ENCODE measurements at regions not wholly inside any gene's neighbourhood (a gene's known extent, or its start where the extent isn't known, plus 50 kb on each side); places are given as distances from the start of the nearest gene placed in this dataset.

GRCh38 chr9:15101095-15101494 lies 190.9 kb upstream of the FREM1 start:
- Histone ChIP-seq H4K20me1 (replicated peaks; ENCODE audit: control insufficient read depth, insufficient read depth, low read length) (no peaks in the 10 kb centered on the region), H3K9me3 (replicated peaks; ENCODE audit: control insufficient read depth, insufficient read depth, low read depth, low read length) (no peaks in the 10 kb centered on the region), H3K9me1 (ENCODE audit: control insufficient read depth, insufficient read depth, low read length) (no peaks in the 10 kb centered on the region), H2AFZ (ENCODE audit: low read depth, low read length) (no peak overlapping the region), H3K4me2 (ENCODE audit: insufficient read depth, low read length) (no peak overlapping the region), H3K79me2 (ENCODE audit: control insufficient read depth, insufficient read depth, low read length) (no peaks in the 10 kb centered on the region), H3K27ac (ENCODE audit: extremely low read depth, low read depth, low read length) (no peak overlapping the region), H3K27me3 (ENCODE audit: control insufficient read depth in 2 of 2, insufficient read depth in 2 of 2, low read length in 2 of 2) (no peaks in the 10 kb centered on the region), H3K36me3 (ENCODE audit: control insufficient read depth, insufficient read depth, low read length) (no peaks in the 10 kb centered on the region), H3K9ac (ENCODE audit: insufficient read depth in 1 of 2, low read depth in 2 of 2, low read length in 2 of 2) (no peak overlapping the region), H3K4me1 (replicated peaks in 1 of 2; ENCODE audit: control insufficient read depth in 2 of 2, insufficient read depth in 2 of 2, low read length in 2 of 2) (no peaks in the 10 kb centered on the region), H3K4me3 (no peak overlapping the region)
- WGBS (ENCODE audit: insufficient coverage, low coverage, missing lambda C conversion rate) = 0% methylated on average over 7 of the region's 7 CpGs
- in situ Hi-C loops (cut with MboI) (no loop called here), intact Hi-C loops (cut with micrococcal nuclease) (no loop called here)
- no peak for DNase-seq (ENCODE audit: extremely low read depth in 1 of 4, low spot score in 3 of 4)
- ATAC-seq = no peak
- CTCF ChIA-PET (ENCODE audit: low intra/inter-chr PET ratio) = no interaction called here
- BruUV-seq (replicated peaks) = no TSS peak
- no peak for FAIRE-seq
- TF ChIP-seq, protein P1, sequence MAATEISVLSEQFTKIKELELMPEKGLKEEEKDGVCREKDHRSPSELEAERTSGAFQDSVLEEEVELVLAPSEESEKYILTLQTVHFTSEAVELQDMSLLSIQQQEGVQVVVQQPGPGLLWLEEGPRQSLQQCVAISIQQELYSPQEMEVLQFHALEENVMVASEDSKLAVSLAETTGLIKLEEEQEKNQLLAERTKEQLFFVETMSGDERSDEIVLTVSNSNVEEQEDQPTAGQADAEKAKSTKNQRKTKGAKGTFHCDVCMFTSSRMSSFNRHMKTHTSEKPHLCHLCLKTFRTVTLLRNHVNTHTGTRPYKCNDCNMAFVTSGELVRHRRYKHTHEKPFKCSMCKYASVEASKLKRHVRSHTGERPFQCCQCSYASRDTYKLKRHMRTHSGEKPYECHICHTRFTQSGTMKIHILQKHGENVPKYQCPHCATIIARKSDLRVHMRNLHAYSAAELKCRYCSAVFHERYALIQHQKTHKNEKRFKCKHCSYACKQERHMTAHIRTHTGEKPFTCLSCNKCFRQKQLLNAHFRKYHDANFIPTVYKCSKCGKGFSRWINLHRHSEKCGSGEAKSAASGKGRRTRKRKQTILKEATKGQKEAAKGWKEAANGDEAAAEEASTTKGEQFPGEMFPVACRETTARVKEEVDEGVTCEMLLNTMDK (IDR thresholded peaks at IDR 0.05; ENCODE audit: borderline replicate concordance, insufficient read depth, low read depth, low read length, poor library complexity, severe bottlenecking) = no peak
- POLR2A ChIA-PET = no interaction called here

DNA sequence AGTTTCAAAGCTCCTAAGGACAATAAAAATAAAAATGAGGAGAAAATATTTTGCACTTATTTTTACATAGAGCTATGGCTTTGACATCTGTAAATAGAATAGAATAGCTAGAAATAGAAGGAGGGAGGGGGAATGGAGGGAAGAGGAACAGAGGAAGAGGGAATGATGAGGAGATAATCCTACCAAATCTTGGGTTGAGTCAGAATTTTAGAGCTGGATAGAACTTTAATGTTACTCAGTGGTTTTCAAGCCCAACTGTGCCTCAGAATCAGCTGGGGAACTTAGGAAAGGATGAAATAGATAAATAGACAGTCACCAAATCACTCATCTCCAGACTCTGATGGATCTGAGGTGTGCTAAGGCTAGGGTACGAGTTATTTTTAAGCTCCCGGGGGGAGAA lies 190.3 kb upstream of the FREM1 start:
- Histone ChIP-seq H3K36me3 (ENCODE audit: control insufficient read depth, insufficient read depth, low read length) (no peaks in the 10 kb centered on the region), H3K27ac (ENCODE audit: extremely low read depth, low read depth, low read length) (no peak overlapping the region), H3K79me2 (ENCODE audit: control insufficient read depth, insufficient read depth, low read length) (no peaks in the 10 kb centered on the region), H3K9ac (ENCODE audit: insufficient read depth in 1 of 2, low read depth in 2 of 2, low read length in 2 of 2) (no peak overlapping the region), H3K4me2 (ENCODE audit: insufficient read depth, low read length) (no peak overlapping the region), H3K9me3 (replicated peaks; ENCODE audit: control insufficient read depth, insufficient read depth, low read depth, low read length) (no peaks in the 10 kb centered on the region), H3K27me3 (ENCODE audit: control insufficient read depth in 2 of 2, insufficient read depth in 2 of 2, low read length in 2 of 2) (no peaks in the 10 kb centered on the region), H3K4me1 (replicated peaks in 1 of 2; ENCODE audit: control insufficient read depth in 2 of 2, insufficient read depth in 2 of 2, low read length in 2 of 2) (no peaks in the 10 kb centered on the region), H3K9me1 (ENCODE audit: control insufficient read depth, insufficient read depth, low read length) (no peaks in the 10 kb centered on the region), H2AFZ (ENCODE audit: low read depth, low read length) (no peak overlapping the region), H4K20me1 (replicated peaks; ENCODE audit: control insufficient read depth, insufficient read depth, low read length) (no peaks in the 10 kb centered on the region), H3K4me3 (no peak overlapping the region)
- ChIA-PET POLR2A (no interaction called here), CTCF (ENCODE audit: low intra/inter-chr PET ratio) (no interaction called here)
- DNase-seq (ENCODE audit: extremely low read depth in 1 of 4, low spot score in 3 of 4) = no peak
- intact Hi-C loops (cut with micrococcal nuclease) = no loop called here
- FAIRE-seq = no peak
- no peak for ATAC-seq
- 0% methylated on average over 2 of the region's 2 CpGs for WGBS (ENCODE audit: insufficient coverage, low coverage, missing lambda C conversion rate)
- BruUV-seq (replicated peaks) = no TSS peak
- in situ Hi-C loops (cut with MboI) = no loop called here
- no peak for TF ChIP-seq CBX2 (IDR thresholded peaks at IDR 0.05; ENCODE audit: insufficient read depth, low read length, poor library complexity, severe bottlenecking)
- TF ChIP-seq CBFB (CRISPR knock-in tag; IDR thresholded peaks at IDR 0.05) = no peak
- no peak for TF ChIP-seq PTBP1 (IDR thresholded peaks at IDR 0.05; ENCODE audit: low read depth, low read length)
- TF ChIP-seq ETV1 (tag; conservative IDR thresholded peaks at IDR 0.05; ENCODE audit: low read depth) = no peak
- no peak for TF ChIP-seq NFXL1 (CRISPR knock-in tag; IDR thresholded peaks at IDR 0.05)
- no peak for TF ChIP-seq ZFX (CRISPR knock-in tag; IDR thresholded peaks at IDR 0.05)
- no peak for TF ChIP-seq NCOA6 (IDR thresholded peaks at IDR 0.05)
- TF ChIP-seq ZNF668 (CRISPR knock-in tag; IDR thresholded peaks at IDR 0.05) = no peak
- no peak for TF ChIP-seq KLF6 (CRISPR knock-in tag; IDR thresholded peaks at IDR 0.05; ENCODE audit: borderline replicate concordance)
- no peak for TF ChIP-seq POLR2B (IDR thresholded peaks at IDR 0.05; ENCODE audit: low read depth, partially characterized antibody)
- no peak for TF ChIP-seq NUFIP1 (IDR thresholded peaks at IDR 0.05; ENCODE audit: partially characterized antibody)
- no peak for TF ChIP-seq ZNF239 (CRISPR knock-in tag; IDR thresholded peaks at IDR 0.05)
- no peak for TF ChIP-seq MCM7 (IDR thresholded peaks at IDR 0.05)
- no peak for TF ChIP-seq HNRNPUL1 (IDR thresholded peaks at IDR 0.05; ENCODE audit: low read length)
- no peak for TF ChIP-seq HDGF (IDR thresholded peaks at IDR 0.05)
- TF ChIP-seq GTF2E2 (tag; IDR thresholded peaks at IDR 0.05) = no peak
- no peak for TF ChIP-seq RUNX1 (IDR thresholded peaks at IDR 0.05; ENCODE audit: low read depth)
- TF ChIP-seq TBP (optimal IDR thresholded peaks at IDR 0.05; ENCODE audit: low read depth, low read length) = no peak
- TF ChIP-seq COPS2 (conservative IDR thresholded peaks at IDR 0.05) = no peak

Measured in K562 (cell line).